ENCODE measurements at regions not wholly inside any gene's neighbourhood (a gene's known extent, or its start where the extent isn't known, plus 50 kb on each side); places are given as distances from the start of the nearest gene placed in this dataset.

- H4K20me1 ChIP-seq (ENCODE audit: control insufficient read depth, insufficient read depth, insufficient read length), result no peaks in the 10 kb centered on the region
- no peak overlapping the region for H2BK5ac ChIP-seq (ENCODE audit: insufficient read length, low read length)
- Mint-ChIP-seq H3K27ac (no peak overlapping the region), H3K9me3 (peaks cover 18 to 25% of the 10 kb centered on the region in 2 experiments), H3K27me3 (ENCODE audit: low read depth) (no peaks in the 10 kb centered on the region; the same call in 1 of the 2 replicates), H3K4me3 (no peak overlapping the region), H3K4me1 (peaks cover 19 to 29% of the 10 kb centered on the region in 2 experiments), H3K36me3 (ENCODE audit: insufficient read depth in 1 of 3, low read depth in 3 of 3) (peaks cover 2 to 32% (median 9%) of the 10 kb centered on the region in 3 experiments)
- H3K4ac ChIP-seq (ENCODE audit: low read depth, low read length), result no peak overlapping the region
- no peak overlapping the region for H3K4me2 ChIP-seq (ENCODE audit: insufficient read depth, insufficient read length, low read length)
- no peak overlapping the region for H3K9ac ChIP-seq (ENCODE audit: extremely low read depth, insufficient read length, low read length)
- H2BK15ac ChIP-seq (ENCODE audit: low read depth, low read length), result no peak overlapping the region
- no peak overlapping the region for H2AFZ ChIP-seq (ENCODE audit: low read length)
- no peak overlapping the region for H2BK120ac ChIP-seq (ENCODE audit: low read depth, low read length, poor library complexity, severe bottlenecking)
- no peak overlapping the region for H2BK12ac ChIP-seq (ENCODE audit: insufficient read length, low read depth, low read length)
- H4K5ac ChIP-seq (ENCODE audit: insufficient read length, low read depth, low read length), result no peak overlapping the region
- H3T11ph ChIP-seq (ENCODE audit: low read length), result no peak overlapping the region
- no peak for DNase-seq
- no peak overlapping the region for H3K18ac ChIP-seq (ENCODE audit: insufficient read length, low read depth, low read length)
- no peak for TF ChIP-seq CTCF (conservative IDR thresholded peaks at IDR 0.05)
- no peak overlapping the region for H4K8ac ChIP-seq (replicated peaks; ENCODE audit: insufficient read length, low read depth, low read length)
- H3K14ac ChIP-seq (ENCODE audit: insufficient read depth, low read length), result no peak overlapping the region
- no peak overlapping the region for H3K27ac ChIP-seq (ENCODE audit: insufficient read length, low read depth, low read length)
- H4K91ac ChIP-seq (ENCODE audit: insufficient read length, low read depth, low read length), result no peak overlapping the region
- WGBS (ENCODE audit: extremely low coverage, insufficient read length, low lambda C conversion rate), result no CpG with 5 or more reads among the region's 3 CpGs
- H3K23me2 ChIP-seq (ENCODE audit: insufficient read length, low read depth, low read length, poor library complexity, severe bottlenecking), result no peaks in the 10 kb centered on the region
- H2BK20ac ChIP-seq (ENCODE audit: low read depth, low read length, poor library complexity, severe bottlenecking), result no peak overlapping the region
- no peak overlapping the region for H2AK5ac ChIP-seq (ENCODE audit: insufficient read length, low read length)
- no peak overlapping the region for H3K56ac ChIP-seq (ENCODE audit: insufficient read length, low read depth, low read length)
- no peak overlapping the region for H3K23ac ChIP-seq (ENCODE audit: insufficient read length, low read depth, low read length)
- no peaks in the 10 kb centered on the region for H3K79me1 ChIP-seq (ENCODE audit: insufficient read depth, low read depth, low read length, poor library complexity, severe bottlenecking)
- no peaks in the 10 kb centered on the region for H3K27me3 ChIP-seq (ENCODE audit: insufficient read depth, low read length)
- no peaks in the 10 kb centered on the region for H3K9me3 ChIP-seq (ENCODE audit: control insufficient read depth, low read depth, low read length)
- no peaks in the 10 kb centered on the region for H3K79me2 ChIP-seq (ENCODE audit: insufficient read depth, low read length)
- no peaks in the 10 kb centered on the region for H3K4me1 ChIP-seq (ENCODE audit: insufficient read depth, low read length)
Observed at GRCh38 chr10:33074443-33074842, 116.4 kb upstream of the ITGB1 start.

Data from H9 (cell line).